Osteoblast (primary cell): ENCODE measurements at regions not wholly inside any gene's neighbourhood (a gene's known extent, or its start where the extent isn't known, plus 50 kb on each side); places are given as distances from the start of the nearest gene placed in this dataset.

Experiments
- DNase-seq: peaks from one replicate; pipeline ENCODE4 v3.0.0; 2011; ENCODE audit warnings: low spot score, mixed read lengths; ENCODE audit not compliant: insufficient read length; ENCODE audit errors: missing footprints
- H2AFZ ChIP-seq: 2 replicates; pipeline ENCODE4 v1.6.0; 2011; ENCODE audit warnings: mild to moderate bottlenecking, low read length
- H3K27ac ChIP-seq: 2 replicates; pipeline ENCODE4 v1.5.1; 2011; ENCODE audit warnings: mild to moderate bottlenecking, low read depth, low read length, moderate library complexity
- H3K27me3 ChIP-seq: 2 replicates; pipeline ENCODE4 v1.6.0; 2012; ENCODE audit warnings: mild to moderate bottlenecking, control low read depth, inconsistent platforms, low read length, moderate library complexity; ENCODE audit not compliant: insufficient read depth
- H3K36me3 ChIP-seq: 2 replicates; pipeline ENCODE4 v1.5.1; 2011; ENCODE audit warnings: mild to moderate bottlenecking, low read length, control low read depth, moderate library complexity; ENCODE audit not compliant: insufficient read depth
- H3K4me1 ChIP-seq: 2 replicates; pipeline ENCODE4 v1.5.1; 2011; ENCODE audit warnings: mild to moderate bottlenecking, low read length, control low read depth, moderate library complexity; ENCODE audit not compliant: insufficient read depth
- H3K4me2 ChIP-seq: 2 replicates; pipeline ENCODE4 v1.6.0; 2011; ENCODE audit warnings: mild to moderate bottlenecking, low read length; ENCODE audit not compliant: insufficient read depth
- H3K4me3 ChIP-seq: fragments of 200-600 bp; sonication (generic); 3 replicates; pipeline ENCODE4 v1.5.1; 2012; ENCODE audit warnings: mild to moderate bottlenecking, low read length, inconsistent platforms; ENCODE audit not compliant: insufficient read depth
- H3K79me2 ChIP-seq: 2 replicates; pipeline ENCODE4 v1.6.0; 2012; ENCODE audit warnings: mild to moderate bottlenecking, low read length, control low read depth, inconsistent platforms; ENCODE audit not compliant: insufficient read depth
- H3K9me3 ChIP-seq: 2 replicates; pipeline ENCODE4 v1.5.1; 2011; ENCODE audit warnings: low read depth, low read length, control low read depth
- H4K20me1 ChIP-seq: 2 replicates; pipeline ENCODE4 v1.6.0; 2012; ENCODE audit warnings: mild to moderate bottlenecking, low read length, control low read depth; ENCODE audit not compliant: insufficient read depth
- TF ChIP-seq, protein P1 (sequence below): IDR thresholded peaks from 2 replicates; pipeline ENCODE4 v1.5.1; 2011; ENCODE audit warnings: mild to moderate bottlenecking, low read depth, low read length, moderate library complexity; ENCODE audit errors: extremely low read depth

DNA sequence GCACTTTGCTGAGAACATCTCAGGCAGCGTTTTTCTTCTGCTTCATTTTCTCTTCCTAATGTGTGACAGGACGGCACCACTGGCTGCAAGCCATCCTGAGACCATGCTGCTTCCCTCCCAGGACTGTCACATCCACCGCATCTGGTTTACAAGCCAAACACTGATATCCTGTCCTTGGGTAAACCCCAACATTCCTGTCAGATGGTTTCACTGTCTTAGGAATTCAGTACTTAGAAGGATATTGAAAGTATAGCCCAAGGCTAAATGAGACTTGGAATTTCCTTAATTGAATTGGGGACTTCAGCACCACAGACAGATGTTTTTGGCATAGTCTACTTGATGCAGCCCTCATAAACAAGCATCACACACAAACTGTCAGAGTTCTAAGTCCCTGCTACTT is 74.2 kb upstream of the PLXNA4 start:
- H3K4me2 ChIP-seq, result peak overlapping the region; percentile 72
- peaks cover 3% of the 10 kb centered on the region for H3K27me3 ChIP-seq
- no peaks in the 10 kb centered on the region for H3K79me2 ChIP-seq
- H3K9me3 ChIP-seq, result no peaks in the 10 kb centered on the region
- peak overlapping the region; percentile 46 for H3K4me3 ChIP-seq
- H2AFZ ChIP-seq, result no peak overlapping the region
- H3K36me3 ChIP-seq, result no peaks in the 10 kb centered on the region
- no peaks in the 10 kb centered on the region for H4K20me1 ChIP-seq
- no peak overlapping the region for H3K27ac ChIP-seq
- TF ChIP-seq, protein P1, sequence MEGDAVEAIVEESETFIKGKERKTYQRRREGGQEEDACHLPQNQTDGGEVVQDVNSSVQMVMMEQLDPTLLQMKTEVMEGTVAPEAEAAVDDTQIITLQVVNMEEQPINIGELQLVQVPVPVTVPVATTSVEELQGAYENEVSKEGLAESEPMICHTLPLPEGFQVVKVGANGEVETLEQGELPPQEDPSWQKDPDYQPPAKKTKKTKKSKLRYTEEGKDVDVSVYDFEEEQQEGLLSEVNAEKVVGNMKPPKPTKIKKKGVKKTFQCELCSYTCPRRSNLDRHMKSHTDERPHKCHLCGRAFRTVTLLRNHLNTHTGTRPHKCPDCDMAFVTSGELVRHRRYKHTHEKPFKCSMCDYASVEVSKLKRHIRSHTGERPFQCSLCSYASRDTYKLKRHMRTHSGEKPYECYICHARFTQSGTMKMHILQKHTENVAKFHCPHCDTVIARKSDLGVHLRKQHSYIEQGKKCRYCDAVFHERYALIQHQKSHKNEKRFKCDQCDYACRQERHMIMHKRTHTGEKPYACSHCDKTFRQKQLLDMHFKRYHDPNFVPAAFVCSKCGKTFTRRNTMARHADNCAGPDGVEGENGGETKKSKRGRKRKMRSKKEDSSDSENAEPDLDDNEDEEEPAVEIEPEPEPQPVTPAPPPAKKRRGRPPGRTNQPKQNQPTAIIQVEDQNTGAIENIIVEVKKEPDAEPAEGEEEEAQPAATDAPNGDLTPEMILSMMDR, result no peak
- peak; percentile 27 for DNase-seq
- peaks cover 17% of the 10 kb centered on the region for H3K4me1 ChIP-seq

DNA sequence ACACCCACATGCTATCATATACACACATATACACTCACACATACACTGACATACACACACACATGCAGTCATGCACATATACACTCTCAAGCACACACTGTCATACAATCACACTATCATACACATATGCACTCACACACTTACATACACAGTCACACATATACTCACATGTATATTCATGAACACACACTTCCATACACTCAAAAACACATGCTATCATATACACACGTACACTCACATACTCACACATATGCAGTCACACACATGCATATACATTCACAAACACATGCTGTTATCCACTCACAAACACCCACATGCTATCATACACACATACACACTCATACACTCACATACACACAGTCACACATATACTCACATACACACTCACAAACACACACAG is 71.0 kb upstream of the PLXNA4 start:
- no peaks in the 10 kb centered on the region for H3K9me3 ChIP-seq
- TF ChIP-seq, protein P1, result no peak
- H3K36me3 ChIP-seq, result no peaks in the 10 kb centered on the region
- peaks cover 8% of the 10 kb centered on the region for H3K4me1 ChIP-seq
- no peak overlapping the region for H2AFZ ChIP-seq
- no peak for DNase-seq
- no peak overlapping the region for H3K4me3 ChIP-seq
- H3K27ac ChIP-seq, result no peak overlapping the region
- peaks cover 5% of the 10 kb centered on the region for H3K27me3 ChIP-seq
- no peaks in the 10 kb centered on the region for H4K20me1 ChIP-seq
- no peaks in the 10 kb centered on the region for H3K79me2 ChIP-seq
- no peak overlapping the region for H3K4me2 ChIP-seq

DNA sequence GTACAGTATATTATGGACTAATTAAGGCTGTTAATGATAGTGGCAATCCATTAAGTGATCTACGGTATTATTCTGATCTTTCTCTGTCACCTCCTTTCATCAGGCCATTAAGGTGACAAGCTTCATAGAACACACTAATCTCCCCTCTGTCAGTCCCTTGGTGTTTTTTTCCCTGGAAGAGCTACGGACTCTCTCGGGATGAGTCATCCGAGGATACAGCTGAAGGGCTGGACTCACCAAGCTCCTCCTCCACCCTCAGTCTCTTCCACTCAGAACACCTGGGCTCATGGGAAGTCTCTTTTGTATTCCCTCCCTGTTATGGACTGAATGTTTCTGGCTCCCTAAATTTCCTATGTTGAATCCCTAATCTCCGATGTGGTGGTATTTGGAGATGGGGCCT is 69.8 kb upstream of the PLXNA4 start:
- Histone ChIP-seq H3K79me2 (no peaks in the 10 kb centered on the region), H2AFZ (no peak overlapping the region), H3K36me3 (no peaks in the 10 kb centered on the region), H3K9me3 (no peaks in the 10 kb centered on the region), H3K27ac (no peak overlapping the region), H3K4me3 (no peak overlapping the region), H4K20me1 (no peaks in the 10 kb centered on the region), H3K4me1 (peaks cover 8% of the 10 kb centered on the region), H3K4me2 (no peak overlapping the region), H3K27me3 (peaks cover 5% of the 10 kb centered on the region)
- no peak for DNase-seq
- TF ChIP-seq, protein P1, result no peak

DNA sequence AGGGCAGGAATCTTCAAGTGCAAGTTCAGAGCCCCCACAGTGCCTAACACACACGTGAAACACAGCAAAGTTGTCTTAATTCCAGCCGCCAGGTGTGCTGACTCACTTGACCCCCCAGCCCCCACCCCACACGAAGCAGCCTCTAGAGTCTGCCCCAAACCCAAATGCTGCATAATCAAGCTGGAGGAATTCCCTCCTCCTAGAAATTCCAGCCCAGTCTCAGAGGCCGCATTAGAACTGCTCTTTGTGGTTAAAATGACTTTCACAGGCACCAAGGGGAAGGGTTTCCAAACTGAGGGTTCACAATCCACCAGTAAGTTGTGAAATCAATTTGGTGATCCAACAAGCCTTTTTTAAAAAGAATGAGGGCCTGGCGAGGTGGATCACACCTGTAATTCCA is 67.0 kb upstream of the PLXNA4 start:
- Histone ChIP-seq H3K27me3 (peaks cover 2% of the 10 kb centered on the region), H3K4me2 (no peak overlapping the region), H3K36me3 (no peaks in the 10 kb centered on the region), H3K79me2 (no peaks in the 10 kb centered on the region), H4K20me1 (no peaks in the 10 kb centered on the region), H2AFZ (no peak overlapping the region), H3K27ac (no peak overlapping the region), H3K9me3 (no peaks in the 10 kb centered on the region), H3K4me1 (no peaks in the 10 kb centered on the region), H3K4me3 (no peak overlapping the region)
- no peak for DNase-seq
- TF ChIP-seq, protein P1, result no peak
